ENCODE measurements at regions not wholly inside any gene's neighbourhood (a gene's known extent, or its start where the extent isn't known, plus 50 kb on each side); places are given as distances from the start of the nearest gene placed in this dataset.
"Not testable (repeated sequence)": the region's sequence is repeated elsewhere in the genome, so short reads cannot be mapped to it uniquely, and the experiment has no call there.

DNA sequence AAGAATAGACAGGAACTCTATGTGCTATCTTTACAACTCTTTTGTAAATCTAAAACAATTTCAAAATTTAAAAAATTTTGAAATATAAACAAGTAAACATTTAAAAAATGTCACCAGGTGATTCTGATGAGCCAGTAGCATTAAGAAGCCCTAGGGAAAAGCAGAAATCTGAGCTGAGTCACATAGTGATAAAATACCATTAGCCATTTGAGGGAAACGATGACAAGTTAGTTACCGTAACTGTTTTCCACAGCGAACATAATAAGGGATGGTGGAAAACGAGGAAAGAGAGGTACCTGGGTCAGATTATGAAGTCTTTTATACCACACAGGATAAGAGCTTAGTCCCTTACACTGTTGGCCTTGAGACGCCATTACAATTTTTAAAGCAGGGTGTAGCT, 55.5 kb downstream of the PRR15 start:
- in situ Hi-C loops (cut with MboI; ENCODE audit: low sequenced_read_pairs) = no loop called here

GRCh38 chr7:29619848-29620555, 56.4 kb downstream of the PRR15 start:
- Histone ChIP-seq H3K27me3 (ENCODE audit: low read depth) (no peaks in the 10 kb centered on the region), H3K4me3 (no peak overlapping the region), H3K36me3 (replicated peaks) (no peaks in the 10 kb centered on the region), H3K4me1 (peaks cover 12% of the 10 kb centered on the region), H3K9me3 (no peaks in the 10 kb centered on the region)
- DNase-seq (ENCODE audit: low spot score in 2 of 2) = no peak
- in situ Hi-C loops (cut with MboI; ENCODE audit: low sequenced_read_pairs) = no loop called here

More for the DNA sequence above, 55.5 kb downstream of the PRR15 start:
- no peak overlapping the region for H3K4me3 ChIP-seq
- no peaks in the 10 kb centered on the region for H3K27me3 ChIP-seq (ENCODE audit: low read depth)
- no peaks in the 10 kb centered on the region for H3K9me3 ChIP-seq
- no peak for DNase-seq (ENCODE audit: low spot score in 2 of 2)
- no peaks in the 10 kb centered on the region for H3K36me3 ChIP-seq (replicated peaks)
- H3K4me1 ChIP-seq = peaks cover 9% of the 10 kb centered on the region

- H3K9me3 ChIP-seq = no peaks in the 10 kb centered on the region
- in situ Hi-C loops (cut with MboI; ENCODE audit: low sequenced_read_pairs) = no loop called here
- DNase-seq (ENCODE audit: low spot score in 2 of 2) = no peak
Observed at GRCh38 chr7:29620556-29620930, 56.9 kb downstream of the PRR15 start.

DNA sequence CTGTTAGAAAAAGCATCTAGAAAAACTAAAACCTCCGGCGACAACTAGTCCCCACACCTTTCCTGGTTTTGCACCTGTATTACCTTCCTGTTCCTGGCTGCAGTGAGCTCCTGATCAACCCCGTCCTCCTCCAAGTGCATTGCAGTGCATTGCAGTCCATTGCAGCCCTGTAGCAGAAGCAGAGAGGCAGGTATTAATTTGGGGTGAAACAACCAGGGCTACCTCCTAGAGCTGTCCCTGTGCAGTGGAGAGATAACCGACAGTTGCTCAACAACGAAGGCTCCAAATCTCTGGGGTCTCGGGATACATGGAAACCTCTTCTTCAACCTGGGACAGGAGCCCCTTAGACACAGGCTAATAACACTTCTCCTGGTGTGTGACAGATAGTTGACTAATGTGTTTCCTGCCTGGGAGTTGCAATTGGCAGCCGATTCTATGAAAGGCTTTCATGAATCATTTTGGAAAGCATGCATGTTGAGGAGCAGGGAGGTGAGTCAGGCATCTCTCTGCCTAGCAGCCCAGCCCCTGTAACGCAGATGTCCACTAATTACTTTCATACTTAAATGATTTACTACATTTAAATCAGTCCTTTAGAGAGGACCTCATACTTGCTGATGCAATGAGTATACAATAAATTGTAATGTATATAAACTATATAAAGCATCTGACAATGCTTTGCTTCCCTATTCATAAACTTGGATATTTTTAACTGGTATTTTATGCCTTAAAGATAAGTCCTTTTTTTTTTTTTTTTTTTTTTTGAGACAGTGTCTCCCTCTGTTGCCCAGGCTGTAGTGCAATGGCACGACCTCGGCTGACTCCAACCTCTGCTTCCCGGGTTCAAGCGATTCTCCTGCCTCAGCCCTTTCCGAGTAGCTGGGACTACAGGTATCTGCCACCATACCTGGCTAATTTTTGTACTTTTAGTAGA, 59.0 kb downstream of the PRR15 start:
- H3K9me3 ChIP-seq = no peaks in the 10 kb centered on the region
- peaks cover 12% of the 10 kb centered on the region for H3K4me1 ChIP-seq
- in situ Hi-C loops (cut with MboI; ENCODE audit: low sequenced_read_pairs) = no loop called here
- H3K36me3 ChIP-seq (replicated peaks) = no peaks in the 10 kb centered on the region
- H3K27me3 ChIP-seq (ENCODE audit: low read depth) = no peaks in the 10 kb centered on the region
- no peak for DNase-seq (ENCODE audit: low spot score in 2 of 2)
- no peak overlapping the region for H3K4me3 ChIP-seq

More at GRCh38 chr7:29620556-29620930, 56.9 kb downstream of the PRR15 start:
- H3K36me3 ChIP-seq (replicated peaks) = no peaks in the 10 kb centered on the region
- H3K4me1 ChIP-seq = peaks cover 12% of the 10 kb centered on the region
- H3K4me3 ChIP-seq = no peak overlapping the region
- no peaks in the 10 kb centered on the region for H3K27me3 ChIP-seq (ENCODE audit: low read depth)

GRCh38 chr7:29623973-29624372, 60.3 kb downstream of the PRR15 start:
- Histone ChIP-seq H3K36me3 (replicated peaks) (no peaks in the 10 kb centered on the region), H3K9me3 (no peaks in the 10 kb centered on the region), H3K4me1 (peaks cover 12% of the 10 kb centered on the region), H3K27me3 (ENCODE audit: low read depth) (no peaks in the 10 kb centered on the region), H3K4me3 (no peak overlapping the region)
- in situ Hi-C loops (cut with MboI; ENCODE audit: low sequenced_read_pairs) = no loop called here
- peak; percentile 50 to 69 for DNase-seq (ENCODE audit: low spot score in 2 of 2)

- Histone ChIP-seq H3K9me3 (no peaks in the 10 kb centered on the region), H3K4me3 (no peak overlapping the region), H3K4me1 (peaks cover 9% of the 10 kb centered on the region), H3K36me3 (replicated peaks) (no peaks in the 10 kb centered on the region), H3K27me3 (ENCODE audit: low read depth) (no peaks in the 10 kb centered on the region)
- in situ Hi-C loops (cut with MboI; ENCODE audit: low sequenced_read_pairs) = loop anchor here (25.0 kb wide), 1 partner anchor 436 kb away; no protein-coding TSS in a partner anchor
- no peak for DNase-seq (ENCODE audit: low spot score in 2 of 2)
Observed at GRCh38 chr7:29626730-29627129, 63.1 kb downstream of the PRR15 start.

DNA sequence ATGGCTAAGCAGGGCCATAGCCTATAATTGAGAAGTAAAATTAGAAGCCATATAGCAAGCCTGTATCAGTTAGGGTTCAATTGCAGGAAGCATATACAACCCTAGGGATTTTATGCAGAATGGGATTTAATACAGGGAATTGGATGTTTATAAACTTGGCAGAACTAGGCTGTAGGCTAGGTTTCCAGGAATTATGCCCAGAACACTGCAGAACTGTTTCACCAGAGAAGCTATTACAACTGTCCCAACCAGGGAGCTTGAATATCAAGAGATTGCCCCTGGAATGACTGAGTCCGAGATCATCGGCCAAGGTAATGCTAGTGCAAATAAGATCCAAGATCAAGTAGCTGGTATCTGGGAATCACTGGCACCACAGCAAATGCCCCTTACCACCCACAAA, 64.0 kb downstream of the PRR15 start:
- no peak for DNase-seq (ENCODE audit: low spot score in 2 of 2)
- H3K9me3 ChIP-seq = no peaks in the 10 kb centered on the region
- in situ Hi-C loops (cut with MboI; ENCODE audit: low sequenced_read_pairs) = loop anchor here (25.0 kb wide), 1 partner anchor 435 kb away; no protein-coding TSS in a partner anchor
- peaks cover 8% of the 10 kb centered on the region for H3K4me1 ChIP-seq
- H3K27me3 ChIP-seq (ENCODE audit: low read depth) = no peaks in the 10 kb centered on the region
- H3K36me3 ChIP-seq (replicated peaks) = no peaks in the 10 kb centered on the region
- no peak overlapping the region for H3K4me3 ChIP-seq

DNA sequence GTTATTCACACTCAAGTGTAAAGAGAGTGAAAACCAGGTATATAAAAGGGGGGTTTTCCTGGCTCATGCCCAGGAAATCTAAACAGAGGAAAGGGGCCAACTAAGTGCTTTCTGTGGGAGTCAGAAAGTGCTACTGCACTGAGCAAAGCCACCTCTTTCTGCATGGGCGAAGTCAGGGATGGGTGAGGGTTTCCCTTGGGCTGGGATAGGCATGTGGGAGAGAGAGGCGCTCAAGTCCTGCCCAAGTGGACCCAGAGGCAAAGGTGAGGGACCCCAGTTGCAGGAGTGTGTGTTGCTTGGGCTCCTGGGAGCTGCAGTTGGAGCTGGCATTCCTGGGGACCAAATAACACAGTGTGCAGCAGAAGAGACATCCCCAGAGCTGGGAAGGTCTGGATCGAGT, 65.9 kb downstream of the PRR15 start:
- no peak overlapping the region for H3K4me3 ChIP-seq
- no peaks in the 10 kb centered on the region for H3K27me3 ChIP-seq (ENCODE audit: low read depth)
- DNase-seq (ENCODE audit: low spot score in 2 of 2) = no peak
- in situ Hi-C loops (cut with MboI; ENCODE audit: low sequenced_read_pairs) = loop anchor here (25.0 kb wide), 1 partner anchor 433 kb away; no protein-coding TSS in a partner anchor
- no peaks in the 10 kb centered on the region for H3K9me3 ChIP-seq
- H3K36me3 ChIP-seq (replicated peaks) = no peaks in the 10 kb centered on the region
- no peaks in the 10 kb centered on the region; the same call in 1 of the 2 replicates for H3K4me1 ChIP-seq

GRCh38 chr7:29635067-29636008, 71.7 kb downstream of the PRR15 start:
- not testable (repeated sequence) for H3K4me3 ChIP-seq; H3K36me3 ChIP-seq (replicated peaks); H3K9me3 ChIP-seq; H3K4me1 ChIP-seq; H3K27me3 ChIP-seq (ENCODE audit: low read depth)
- peak; percentile 38 to 65 for DNase-seq (ENCODE audit: low spot score in 2 of 2)
- in situ Hi-C loops (cut with MboI; ENCODE audit: low sequenced_read_pairs) = loop anchor here (25.0 kb wide), 1 partner anchor 427 kb away; no protein-coding TSS in a partner anchor

- Histone ChIP-seq H3K36me3 (replicated peaks) (no peaks in the 10 kb centered on the region), H3K27me3 (ENCODE audit: low read depth) (no peaks in the 10 kb centered on the region), H3K9me3 (no peaks in the 10 kb centered on the region), H3K4me1 (no peaks in the 10 kb centered on the region), H3K4me3 (no peak overlapping the region)
- no peak for DNase-seq (ENCODE audit: low spot score in 2 of 2)
- in situ Hi-C loops (cut with MboI; ENCODE audit: low sequenced_read_pairs) = loop anchor here (25.0 kb wide), 1 partner anchor 426 kb away; no protein-coding TSS in a partner anchor
Observed at GRCh38 chr7:29636009-29636351, 72.3 kb downstream of the PRR15 start.

GRCh38 chr7:29637374-29637773, 73.7 kb downstream of the PRR15 start:
- no peaks in the 10 kb centered on the region for H3K9me3 ChIP-seq
- no peak for DNase-seq (ENCODE audit: low spot score in 2 of 2)
- no peak overlapping the region for H3K4me3 ChIP-seq
- no peaks in the 10 kb centered on the region for H3K27me3 ChIP-seq (ENCODE audit: low read depth)
- H3K36me3 ChIP-seq (replicated peaks) = no peaks in the 10 kb centered on the region
- no peaks in the 10 kb centered on the region for H3K4me1 ChIP-seq
- in situ Hi-C loops (cut with MboI; ENCODE audit: low sequenced_read_pairs) = loop anchor here (25.0 kb wide), 1 partner anchor 425 kb away; no protein-coding TSS in a partner anchor

GRCh38 chr7:29638841-29639240, 75.2 kb downstream of the PRR15 start:
- not testable (repeated sequence) for H3K4me1 ChIP-seq; DNase-seq (ENCODE audit: low spot score in 2 of 2); H3K9me3 ChIP-seq; H3K27me3 ChIP-seq (ENCODE audit: low read depth); H3K4me3 ChIP-seq; H3K36me3 ChIP-seq (replicated peaks)
- in situ Hi-C loops (cut with MboI; ENCODE audit: low sequenced_read_pairs) = loop anchor here (25.0 kb wide), 1 partner anchor 423 kb away; no protein-coding TSS in a partner anchor

DNA sequence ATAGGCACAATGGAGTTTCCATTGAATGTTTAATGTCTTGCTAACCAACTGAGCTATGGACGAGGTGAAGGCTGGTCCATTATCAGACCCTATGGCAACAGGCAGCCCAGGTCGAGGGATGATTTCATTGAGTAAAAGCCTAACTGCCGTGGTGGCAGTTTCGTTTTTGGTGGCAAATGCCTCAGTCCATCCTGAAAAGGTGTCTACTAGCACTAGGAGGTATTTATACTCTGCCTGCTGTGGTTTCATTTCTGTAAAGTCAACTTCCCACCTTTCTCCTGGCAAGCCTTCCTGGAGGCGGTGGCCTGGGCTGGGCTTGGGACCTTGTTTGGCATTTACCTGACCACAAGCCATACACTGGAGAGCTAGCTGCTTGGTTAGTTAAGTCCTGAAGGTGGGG, 75.8 kb downstream of the PRR15 start:
- in situ Hi-C loops (cut with MboI; ENCODE audit: low sequenced_read_pairs) = loop anchor here (25.0 kb wide), 1 partner anchor 423 kb away; no protein-coding TSS in a partner anchor
- no peak for DNase-seq (ENCODE audit: low spot score in 2 of 2)
- Histone ChIP-seq H3K27me3 (ENCODE audit: low read depth) (no peaks in the 10 kb centered on the region), H3K9me3 (no peaks in the 10 kb centered on the region), H3K4me3 (no peak overlapping the region), H3K36me3 (replicated peaks) (no peaks in the 10 kb centered on the region), H3K4me1 (no peaks in the 10 kb centered on the region)

Data from HAP-1 (cell line).